HCT116 (cell line): ENCODE measurements at regions not wholly inside any gene's neighbourhood (a gene's known extent, or its start where the extent isn't known, plus 50 kb on each side); places are given as distances from the start of the nearest gene placed in this dataset.
A peak's percentile ranks its signal among the peaks of the same experiment; 100 is the strongest.

ENCODE experiments used
- ATAC-seq: fragments of 200-7000 bp; cut with Tn5 transposase; 2 replicates; pipeline ENCODE4 v1.9.1; 2020; ENCODE audit warnings: mild to moderate bottlenecking, moderate library complexity
- BruUV-seq: library from RNA; stranded (reverse); fragments of 400-500 nt; replicated peaks from 2 replicates; lab custom pipeline; 2021; lab: Mats Ljungman, UMichigan
- CTCF ChIA-PET: fragments of 300-600 bp; sonication (Branson Sonifier 250); formaldehyde crosslinking; loops from one replicate; lab custom pipeline; 2021; ENCODE audit warnings: antibody characterized with exemption; lab: Charles Lee
- POLR2A ChIA-PET: fragments of 300-600, 350-600 bp; sonication (Branson Sonifier 250); formaldehyde crosslinking; loops from one replicate; lab custom pipeline; 2021; ENCODE audit warnings: antibody characterized with exemption; lab: Charles Lee
- RAD21 ChIA-PET, 2 experiments: fragments of 300-600 bp; sonication (Branson Sonifier 250); formaldehyde crosslinking; loops; one replicate each; lab custom pipeline; 2023; ENCODE audit warnings: low total read pairs in 2 of 2; ENCODE audit not compliant: uncharacterized antibody in 2 of 2, unreplicated experiment in 2 of 2, low non-redundant PET in 1 of 2; lab: Charles Lee
- DNase-seq: peaks from one replicate; pipeline ENCODE4 v3.0.0-alpha.2; 2010; ENCODE audit warnings: low read depth, low spot score
- H2AFZ ChIP-seq: fragments of 200-600 bp; shearing (Covaris generic), sonication (generic); 2 replicates; pipeline ENCODE4 v1.6.1; 2017; ENCODE audit warnings: low read depth, mixed run types, mixed read lengths, antibody characterized with exemption, low read length; ENCODE audit not compliant: poor library complexity, severe bottlenecking
- H3K27ac ChIP-seq: 2 replicates; pipeline ENCODE4 v1.5.1; 2012; ENCODE audit warnings: low read depth, low read length
- H3K27me3 ChIP-seq: fragments of 200-600 bp; sonication (generic); 2 replicates; pipeline ENCODE4 v1.6.1; 2016; ENCODE audit warnings: mixed run types, low read length, mixed read lengths; ENCODE audit not compliant: insufficient read depth
- H3K36me3 ChIP-seq, 2 experiments: fragments of 200-500 bp in 1 of 2; fragments of 200-600 bp in 1 of 2; sonication (Bioruptor generic) in 1 of 2; sonication (generic) in 1 of 2; 2 replicates each; pipeline versions ENCODE4 v1.5.1 to v1.6.1; 2014 to 2016; ENCODE audit warnings: low read length in 2 of 2, inconsistent platforms in 1 of 2, mixed read lengths in 1 of 2, mixed run types in 1 of 2; ENCODE audit not compliant: insufficient read depth in 2 of 2, control insufficient read depth in 1 of 2
- H3K4me1 ChIP-seq, 2 experiments: fragments of 200-600 bp in 1 of 2; sonication (generic) in 1 of 2; 2 replicates each; pipeline versions ENCODE4 v1.5.1 to v1.6.1; 2012 to 2017; ENCODE audit warnings: low read length in 2 of 2, inconsistent platforms in 1 of 2, mild to moderate bottlenecking in 1 of 2, mixed read lengths in 1 of 2, mixed run types in 1 of 2, moderate library complexity in 1 of 2; ENCODE audit not compliant: insufficient read depth in 2 of 2, control insufficient read depth in 1 of 2
- H3K4me2 ChIP-seq: fragments of 200-600 bp; sonication (generic); 2 replicates; pipeline ENCODE4 v1.6.1; 2017; ENCODE audit warnings: mixed run types, low read length, mixed read lengths
- H3K4me3 ChIP-seq, 2 experiments: fragments of 200-600 bp in 1 of 2; sonication (generic) in 1 of 2; replicated peaks in 1 of 2; 2 replicates each; pipeline ENCODE4 v1.5.1; 2011 to 2016; ENCODE audit warnings: low read length in 2 of 2, control low read depth in 1 of 2, low read depth in 1 of 2, mild to moderate bottlenecking in 1 of 2, mixed read lengths in 1 of 2, mixed run types in 1 of 2
- H3K79me2 ChIP-seq: fragments of 200-600 bp; sonication (generic); 2 replicates; pipeline ENCODE4 v1.6.1; 2017; ENCODE audit warnings: mild to moderate bottlenecking, mixed run types, low read length, moderate library complexity, mixed read lengths; ENCODE audit not compliant: insufficient read depth
- H3K9ac ChIP-seq: fragments of 200-600 bp; sonication (generic); 2 replicates; pipeline ENCODE4 v1.6.1; 2016; ENCODE audit warnings: low read length, mixed read lengths
- H3K9me2 ChIP-seq: fragments of 200-600 bp; sonication (generic), shearing (Covaris generic); 2 replicates; pipeline ENCODE4 v1.6.1; 2017; ENCODE audit warnings: mixed run types, mild to moderate bottlenecking, moderate library complexity; ENCODE audit not compliant: insufficient read depth
- H3K9me3 ChIP-seq, 2 experiments: fragments of 200-500 bp in 1 of 2; fragments of 200-600 bp in 1 of 2; sonication (Bioruptor generic) in 1 of 2; sonication (generic) in 1 of 2; 2 replicates each; pipeline ENCODE4 v1.6.1; 2014 to 2017; ENCODE audit warnings: low read length in 2 of 2, mixed read lengths in 2 of 2, inconsistent platforms in 1 of 2, low read depth in 1 of 2, mild to moderate bottlenecking in 1 of 2, mixed run types in 1 of 2, moderate library complexity in 1 of 2; ENCODE audit not compliant: control insufficient read depth in 1 of 2, insufficient read depth in 1 of 2
- H4K20me1 ChIP-seq: fragments of 200-600 bp; sonication (generic), shearing (Covaris generic); 2 replicates; pipeline ENCODE4 v1.6.1; 2017; ENCODE audit warnings: mixed run types, mild to moderate bottlenecking, moderate library complexity; ENCODE audit not compliant: insufficient read depth
- CTCF ChIP-seq, 3 experiments: fragments of 200-600 bp in 1 of 3; sonication (generic) in 1 of 3; IDR thresholded peaks in 2 of 3; conservative IDR thresholded peaks in 1 of 3; 2 replicates each; pipeline ENCODE4 v1.5.1; 2012 to 2017; ENCODE audit warnings: low read depth in 2 of 3, low read length in 2 of 3, antibody characterized with exemption in 1 of 3, borderline replicate concordance in 1 of 3, control low read depth in 1 of 3, mild to moderate bottlenecking in 1 of 3, mixed read lengths in 1 of 3, mixed run types in 1 of 3, moderate library complexity in 1 of 3; ENCODE audit not compliant: insufficient read depth in 1 of 3
- EZH2phosphoT487 ChIP-seq: fragments of 200-600 bp; IDR thresholded peaks from 2 replicates; pipeline ENCODE4 v1.6.1; 2018; ENCODE audit warnings: antibody characterized with exemption, borderline replicate concordance
- FOSL1 ChIP-seq: IDR thresholded peaks from 2 replicates; pipeline ENCODE4 v1.6.1; 2012; ENCODE audit warnings: low read depth
- MAX ChIP-seq: IDR thresholded peaks from 2 replicates; pipeline ENCODE4 v1.6.1; 2012
- RAD21 ChIP-seq: IDR thresholded peaks from 2 replicates; pipeline ENCODE4 v1.6.1; 2012; ENCODE audit warnings: low read depth, mild to moderate bottlenecking
- SP1 ChIP-seq: IDR thresholded peaks from 2 replicates; pipeline ENCODE4 v1.6.1; 2012; ENCODE audit warnings: low read depth
- SRF ChIP-seq: IDR thresholded peaks from 2 replicates; pipeline ENCODE4 v1.6.1; 2012; ENCODE audit warnings: low read depth
- intact Hi-C: fragments of 100-400 bp; cut with micrococcal nuclease; formaldehyde crosslinking; loops from 2 replicates; pipeline ENCODE4 v1.10.0; 2022

GRCh38 chr11:13206086-13206640 is 71.4 kb upstream of the BMAL1 start:
- H3K36me3 ChIP-seq, result no peaks in the 10 kb centered on the region
- no peaks in the 10 kb centered on the region for H4K20me1 ChIP-seq
- H3K4me3 ChIP-seq, result no peak overlapping the region
- ChIA-PET CTCF (interaction anchor here (1.5 to 4.2 kb wide), 3 partner anchors 23 to 242 kb away, joined by 3 to 21 read pairs (median 4); no protein-coding TSS in a partner anchor), RAD21 (no interaction called here), POLR2A (interaction anchor here (1.2 to 1.9 kb wide), 2 partner anchors 10 kb away, joined by 5 to 8 read pairs; no protein-coding TSS in a partner anchor)
- DNase-seq, result no peak
- peaks cover 6 to 31% of the 10 kb centered on the region in 2 experiments; a peak in 3 of 4 replicates for H3K4me1 ChIP-seq
- TF ChIP-seq FOSL1 (no peak), CTCF (IDR thresholded peaks at IDR 0.05 in 2 of 3, conservative IDR thresholded peaks at IDR 0.05 in 1 of 3; ENCODE audit: borderline replicate concordance in 1 of 3, insufficient read depth in 1 of 3, low read depth in 2 of 3, low read length in 2 of 3) (no peak), SRF (no peak)
- H3K79me2 ChIP-seq, result no peaks in the 10 kb centered on the region
- peak overlapping the region; percentile 17 for H2AFZ ChIP-seq
- no peaks in the 10 kb centered on the region for H3K27me3 ChIP-seq
- ATAC-seq, result no peak
- H3K9ac ChIP-seq, result no peak overlapping the region
- no peaks in the 10 kb centered on the region for H3K9me3 ChIP-seq
- H3K9me2 ChIP-seq, result no peaks in the 10 kb centered on the region
- H3K27ac ChIP-seq, result no peak overlapping the region
- no TSS peak for BruUV-seq
- intact Hi-C loops, result no loop called here
- H3K4me2 ChIP-seq, result no peak overlapping the region

- POLR2A ChIA-PET, result interaction anchor here (1.9 kb wide), 1 partner anchor 9 kb away, joined by 8 read pairs; no protein-coding TSS in a partner anchor
- Histone ChIP-seq H3K27me3 (no peaks in the 10 kb centered on the region), H3K4me1 (peaks cover 6 to 31% of the 10 kb centered on the region in 2 experiments; a peak in 3 of 4 replicates), H3K9me3 (no peaks in the 10 kb centered on the region), H3K27ac (peak overlapping the region; percentile 53), H3K9me2 (no peaks in the 10 kb centered on the region), H3K9ac (peak overlapping the region; percentile 46; the same call in 1 of the 2 replicates), H3K36me3 (no peaks in the 10 kb centered on the region), H4K20me1 (no peaks in the 10 kb centered on the region), H3K4me2 (peak overlapping the region; percentile 77), H3K4me3 (peak overlapping the region; percentile 33 to 51; a peak in 3 of 4 replicates), H2AFZ (peak overlapping the region; percentile 92), H3K79me2 (no peaks in the 10 kb centered on the region)
- intact Hi-C loops, result no loop called here
- DNase-seq (no peak), ATAC-seq (peak; percentile 38)
- RAD21 ChIA-PET, result interaction anchor here in 1 of 2 experiments (1.6 kb wide), 1 partner anchor 243 kb away, joined by 5 read pairs; no protein-coding TSS in a partner anchor
- TF ChIP-seq MAX (no peak), SP1 (0 out of 2 replicates have a peak, but pooled peaks have one; percentile 4), CTCF (IDR thresholded peaks at IDR 0.05 in 2 of 3, conservative IDR thresholded peaks at IDR 0.05 in 1 of 3; ENCODE audit: borderline replicate concordance in 1 of 3, insufficient read depth in 1 of 3, low read depth in 2 of 3, low read length in 2 of 3) (peak; percentile 37 to 54 (median 52); a peak in 5 of 6 replicates), RAD21 (peak; percentile 76), EZH2phosphoT487 (no peak)
- CTCF ChIA-PET, result interaction anchor here (1.0 to 4.2 kb wide), 4 partner anchors 129 to 919 kb away, joined by 3 to 21 read pairs (median 4); no protein-coding TSS in a partner anchor
- BruUV-seq, result no TSS peak
Observed at GRCh38 chr11:13207270-13207664, 70.3 kb upstream of the BMAL1 start.
